ENCODE measurements at regions not wholly inside any gene's neighbourhood (a gene's known extent, or its start where the extent isn't known, plus 50 kb on each side); places are given as distances from the start of the nearest gene placed in this dataset.

DNA sequence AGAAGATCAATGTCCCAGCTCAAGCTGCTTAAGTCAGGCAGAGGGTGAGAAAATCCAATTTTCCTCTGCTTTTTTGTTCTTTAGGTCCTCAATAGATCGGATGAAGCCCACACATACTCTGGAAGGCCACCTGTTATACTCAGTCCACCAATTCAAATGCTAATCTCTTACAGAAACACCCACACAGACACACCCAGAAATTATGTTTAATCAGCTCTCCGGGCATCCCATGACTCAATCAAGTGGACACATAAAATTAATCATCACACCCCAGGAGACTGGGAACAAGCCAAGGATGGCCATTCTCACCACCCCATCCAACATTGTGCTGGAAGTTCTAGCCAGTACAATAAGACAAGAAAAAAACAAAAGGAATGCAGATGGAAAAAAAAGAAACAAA, 67.8 kb upstream of the SLC24A5 start:
- no peaks in the 10 kb centered on the region for H3K4me1 ChIP-seq (ENCODE audit: insufficient read depth, low read length)
- no peak overlapping the region for H3K4me3 ChIP-seq (ENCODE audit: low read depth in 1 of 2, low read length in 2 of 2)
- no peak overlapping the region for H3K9ac ChIP-seq (ENCODE audit: low read depth, low read length)
- H4K20me1 ChIP-seq (ENCODE audit: insufficient read depth, low read length) = no peaks in the 10 kb centered on the region
- no peaks in the 10 kb centered on the region for H3K79me2 ChIP-seq (ENCODE audit: insufficient read depth, low read length)
- no peak overlapping the region for H3K27ac ChIP-seq (ENCODE audit: low read length)
- no peaks in the 10 kb centered on the region for H3K9me3 ChIP-seq (ENCODE audit: insufficient read depth, low read length, severe bottlenecking)
- no peak overlapping the region for H3K4me2 ChIP-seq (ENCODE audit: insufficient read depth, low read length)
- ATAC-seq (ENCODE audit: insufficient read depth, low read depth) = no peak
- H2AFZ ChIP-seq (ENCODE audit: low read depth, low read length) = no peak overlapping the region
- TF ChIP-seq EZH2 (IDR thresholded peaks at IDR 0.05; ENCODE audit: borderline replicate concordance, low read depth, low read length, severe bottlenecking) = no peak
- TF ChIP-seq, protein P1, sequence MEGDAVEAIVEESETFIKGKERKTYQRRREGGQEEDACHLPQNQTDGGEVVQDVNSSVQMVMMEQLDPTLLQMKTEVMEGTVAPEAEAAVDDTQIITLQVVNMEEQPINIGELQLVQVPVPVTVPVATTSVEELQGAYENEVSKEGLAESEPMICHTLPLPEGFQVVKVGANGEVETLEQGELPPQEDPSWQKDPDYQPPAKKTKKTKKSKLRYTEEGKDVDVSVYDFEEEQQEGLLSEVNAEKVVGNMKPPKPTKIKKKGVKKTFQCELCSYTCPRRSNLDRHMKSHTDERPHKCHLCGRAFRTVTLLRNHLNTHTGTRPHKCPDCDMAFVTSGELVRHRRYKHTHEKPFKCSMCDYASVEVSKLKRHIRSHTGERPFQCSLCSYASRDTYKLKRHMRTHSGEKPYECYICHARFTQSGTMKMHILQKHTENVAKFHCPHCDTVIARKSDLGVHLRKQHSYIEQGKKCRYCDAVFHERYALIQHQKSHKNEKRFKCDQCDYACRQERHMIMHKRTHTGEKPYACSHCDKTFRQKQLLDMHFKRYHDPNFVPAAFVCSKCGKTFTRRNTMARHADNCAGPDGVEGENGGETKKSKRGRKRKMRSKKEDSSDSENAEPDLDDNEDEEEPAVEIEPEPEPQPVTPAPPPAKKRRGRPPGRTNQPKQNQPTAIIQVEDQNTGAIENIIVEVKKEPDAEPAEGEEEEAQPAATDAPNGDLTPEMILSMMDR (IDR thresholded peaks at IDR 0.05; ENCODE audit: borderline replicate concordance, extremely low read depth, low read length, poor library complexity, severe bottlenecking) = no peak
- no peaks in the 10 kb centered on the region for H3K27me3 ChIP-seq (ENCODE audit: insufficient read depth, low read length, poor library complexity)
- H3K36me3 ChIP-seq (ENCODE audit: insufficient read depth, low read length) = no peaks in the 10 kb centered on the region
- DNase-seq = no peak

DNA sequence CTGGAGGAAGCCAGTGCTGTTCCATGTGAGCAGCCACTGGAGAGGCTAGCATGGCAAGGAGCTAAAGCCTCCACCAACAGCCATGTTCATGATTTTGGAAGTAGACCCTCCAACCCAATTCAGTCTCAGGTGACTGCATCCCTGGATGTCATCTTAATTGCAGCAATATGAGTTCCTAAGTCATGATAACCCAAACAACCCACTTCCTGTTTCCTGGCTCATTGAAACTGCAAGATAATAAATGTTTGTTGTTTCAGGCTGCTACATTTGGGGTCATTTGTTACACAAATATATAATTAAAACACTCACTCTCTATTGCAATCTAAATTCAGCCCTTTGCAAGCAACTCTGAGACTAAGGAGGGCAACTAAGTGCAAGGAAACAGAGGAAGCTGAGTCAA, 62.4 kb upstream of the SLC24A5 start:
- TF ChIP-seq EZH2 (IDR thresholded peaks at IDR 0.05; ENCODE audit: borderline replicate concordance, low read depth, low read length, severe bottlenecking) = no peak
- TF ChIP-seq, protein P1 (IDR thresholded peaks at IDR 0.05; ENCODE audit: borderline replicate concordance, extremely low read depth, low read length, poor library complexity, severe bottlenecking) = no peak
- DNase-seq (no peak), ATAC-seq (ENCODE audit: insufficient read depth, low read depth) (no peak)
- Histone ChIP-seq H3K36me3 (ENCODE audit: insufficient read depth, low read length) (no peaks in the 10 kb centered on the region), H3K9ac (ENCODE audit: low read depth, low read length) (no peak overlapping the region), H2AFZ (ENCODE audit: low read depth, low read length) (no peak overlapping the region), H3K4me2 (ENCODE audit: insufficient read depth, low read length) (no peak overlapping the region), H3K9me3 (ENCODE audit: insufficient read depth, low read length, severe bottlenecking) (no peaks in the 10 kb centered on the region), H3K4me1 (ENCODE audit: insufficient read depth, low read length) (no peaks in the 10 kb centered on the region), H3K79me2 (ENCODE audit: insufficient read depth, low read length) (no peaks in the 10 kb centered on the region), H3K27me3 (ENCODE audit: insufficient read depth, low read length, poor library complexity) (no peaks in the 10 kb centered on the region), H3K27ac (ENCODE audit: low read length) (no peak overlapping the region), H3K4me3 (ENCODE audit: low read depth in 1 of 2, low read length in 2 of 2) (no peak overlapping the region), H4K20me1 (ENCODE audit: insufficient read depth, low read length) (no peaks in the 10 kb centered on the region)

DNA sequence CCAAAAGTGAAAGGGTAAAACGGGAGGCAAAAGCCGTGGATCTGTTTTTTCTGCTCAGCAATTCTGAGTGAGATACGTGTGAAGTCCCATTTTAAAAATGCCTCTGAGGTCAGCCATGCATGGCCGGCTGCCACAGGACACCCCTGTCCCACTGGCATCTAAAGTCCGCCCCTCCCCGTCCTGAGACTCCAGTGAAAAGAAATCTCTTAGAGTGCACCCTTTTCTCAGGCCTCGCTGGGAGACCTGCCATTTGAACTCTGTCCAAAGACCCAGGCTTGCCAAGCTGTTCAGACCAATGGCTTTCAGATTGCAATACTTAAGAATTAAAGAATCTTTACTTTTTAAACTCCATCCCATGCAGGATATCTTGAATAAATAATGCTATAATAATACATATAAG, 61.0 kb upstream of the SLC24A5 start:
- Histone ChIP-seq H3K9ac (ENCODE audit: low read depth, low read length) (no peak overlapping the region), H3K27ac (ENCODE audit: low read length) (no peak overlapping the region), H4K20me1 (ENCODE audit: insufficient read depth, low read length) (no peaks in the 10 kb centered on the region), H3K27me3 (ENCODE audit: insufficient read depth, low read length, poor library complexity) (no peaks in the 10 kb centered on the region), H3K4me2 (ENCODE audit: insufficient read depth, low read length) (no peak overlapping the region), H3K36me3 (ENCODE audit: insufficient read depth, low read length) (no peaks in the 10 kb centered on the region), H2AFZ (ENCODE audit: low read depth, low read length) (no peak overlapping the region), H3K9me3 (ENCODE audit: insufficient read depth, low read length, severe bottlenecking) (no peaks in the 10 kb centered on the region), H3K4me1 (ENCODE audit: insufficient read depth, low read length) (no peaks in the 10 kb centered on the region), H3K79me2 (ENCODE audit: insufficient read depth, low read length) (no peaks in the 10 kb centered on the region), H3K4me3 (ENCODE audit: low read depth in 1 of 2, low read length in 2 of 2) (no peak overlapping the region)
- ATAC-seq (ENCODE audit: insufficient read depth, low read depth) (no peak), DNase-seq (no peak)
- TF ChIP-seq EZH2 (IDR thresholded peaks at IDR 0.05; ENCODE audit: borderline replicate concordance, low read depth, low read length, severe bottlenecking) = no peak
- TF ChIP-seq, protein P1 (IDR thresholded peaks at IDR 0.05; ENCODE audit: borderline replicate concordance, extremely low read depth, low read length, poor library complexity, severe bottlenecking) = no peak

DNA sequence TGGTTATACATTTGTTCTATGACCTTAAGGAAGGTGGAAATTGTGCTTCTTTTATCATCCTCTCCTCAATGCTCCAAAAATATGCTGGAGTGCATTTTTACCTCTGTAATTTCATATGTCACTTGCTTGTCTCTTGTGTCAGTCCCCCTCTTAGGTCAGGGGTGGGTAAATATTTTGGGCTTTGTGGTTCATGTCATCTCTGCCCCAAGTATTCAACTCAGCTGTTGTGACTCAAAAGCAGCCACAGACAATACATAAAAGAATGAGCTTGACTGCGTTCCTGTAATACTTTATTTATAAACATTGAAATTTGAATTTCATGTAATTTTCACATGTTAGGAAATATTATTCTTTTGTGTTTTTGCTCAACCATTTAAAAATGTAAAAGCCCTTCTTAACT, 60.4 kb upstream of the SLC24A5 start:
- Histone ChIP-seq H3K27me3 (ENCODE audit: insufficient read depth, low read length, poor library complexity) (no peaks in the 10 kb centered on the region), H2AFZ (ENCODE audit: low read depth, low read length) (no peak overlapping the region), H3K9ac (ENCODE audit: low read depth, low read length) (no peak overlapping the region), H4K20me1 (ENCODE audit: insufficient read depth, low read length) (no peaks in the 10 kb centered on the region), H3K4me3 (ENCODE audit: low read depth in 1 of 2, low read length in 2 of 2) (no peak overlapping the region), H3K79me2 (ENCODE audit: insufficient read depth, low read length) (no peaks in the 10 kb centered on the region), H3K9me3 (ENCODE audit: insufficient read depth, low read length, severe bottlenecking) (no peaks in the 10 kb centered on the region), H3K4me2 (ENCODE audit: insufficient read depth, low read length) (no peak overlapping the region), H3K27ac (ENCODE audit: low read length) (no peak overlapping the region), H3K4me1 (ENCODE audit: insufficient read depth, low read length) (no peaks in the 10 kb centered on the region), H3K36me3 (ENCODE audit: insufficient read depth, low read length) (no peaks in the 10 kb centered on the region)
- ATAC-seq (ENCODE audit: insufficient read depth, low read depth) (no peak), DNase-seq (no peak)
- TF ChIP-seq, protein P1 (IDR thresholded peaks at IDR 0.05; ENCODE audit: borderline replicate concordance, extremely low read depth, low read length, poor library complexity, severe bottlenecking) = no peak
- TF ChIP-seq EZH2 (IDR thresholded peaks at IDR 0.05; ENCODE audit: borderline replicate concordance, low read depth, low read length, severe bottlenecking) = no peak

Data from DND-41 (cell line).